Activated CD4-positive, alpha-beta T cell treated with anti-CD3 and anti-CD28 coated beads for 24 hours (primary cell): ENCODE measurements at regions not wholly inside any gene's neighbourhood (a gene's known extent, or its start where the extent isn't known, plus 50 kb on each side); places are given as distances from the start of the nearest gene placed in this dataset.
"Not testable (repeated sequence)": the region's sequence is repeated elsewhere in the genome, so short reads cannot be mapped to it uniquely, and the experiment has no call there.

Source experiments
- DNase-seq, 2 donors: peaks; one replicate each; pipeline ENCODE4 v3.0.0-alpha.2; 2020; ENCODE audit warnings: low read depth in 2 of 2

GRCh38 chrX:2640436-2641150, 50.5 kb upstream of the CD99 start:
- no peak for DNase-seq

- DNase-seq: no peak
Observed at GRCh38 chrX:2638279-2638678, 52.8 kb upstream of the CD99 start.

DNA sequence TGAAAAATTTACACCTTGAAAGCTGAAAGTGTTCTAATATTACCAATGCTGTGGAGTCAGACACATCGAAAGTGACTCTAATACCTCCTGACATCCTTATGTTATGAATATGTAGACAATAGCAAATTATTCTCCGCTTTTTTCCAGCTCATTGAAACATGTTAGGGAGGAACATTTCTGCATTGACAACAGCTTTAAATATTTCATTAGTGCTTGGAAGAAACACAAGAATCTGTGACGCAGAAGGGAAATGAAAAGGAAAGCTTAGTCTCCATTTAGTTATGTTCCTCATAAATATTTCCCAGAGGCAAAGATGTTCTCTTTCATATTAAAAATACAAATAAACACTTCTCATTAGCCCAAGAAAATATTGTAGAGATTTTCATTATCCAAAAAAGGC, 55.8 kb upstream of the CD99 start:
- DNase-seq: no peak

GRCh38 chrX:2632533-2633504, 58.3 kb upstream of the CD99 start:
- DNase-seq: no peak

GRCh38 chrX:2631743-2632532, 59.2 kb upstream of the CD99 start:
- DNase-seq: no peak

DNA sequence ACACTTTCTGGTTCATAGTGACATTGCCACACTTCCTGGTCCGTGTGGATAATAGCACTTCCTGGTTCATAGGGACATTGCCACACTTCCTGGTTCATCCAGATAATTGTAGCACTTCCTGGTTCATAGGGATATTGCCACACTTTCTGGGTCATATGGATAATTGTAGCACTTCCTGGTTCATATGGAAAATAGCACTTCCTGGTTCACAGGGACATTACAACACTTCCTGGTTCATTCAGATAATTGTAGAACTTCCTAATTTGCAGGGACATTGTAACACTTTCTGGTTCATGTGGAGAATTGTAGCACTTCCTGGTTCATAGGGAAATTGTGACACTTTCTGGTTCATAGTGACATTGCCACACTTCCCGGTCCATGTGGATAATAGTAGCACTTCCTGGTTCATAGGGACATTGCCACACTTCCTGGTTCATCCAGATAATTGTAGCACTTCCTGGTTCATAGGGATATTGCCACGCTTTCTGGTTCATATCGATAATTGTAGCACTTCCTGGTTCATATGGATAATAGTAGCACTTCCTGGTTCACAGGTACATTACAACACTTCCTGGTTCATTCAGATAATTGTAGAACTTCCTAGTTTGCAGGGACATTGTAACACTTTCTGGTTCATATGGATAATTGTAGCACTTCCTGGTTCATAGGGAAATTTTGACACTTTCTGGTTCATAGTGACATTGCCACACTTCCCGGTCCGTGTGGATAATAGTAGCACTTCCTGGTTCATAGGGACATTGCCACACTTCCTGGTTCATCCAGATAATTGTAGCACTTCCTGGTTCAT, 60.0 kb upstream of the CD99 start:
- DNase-seq: not testable (repeated sequence)

DNA sequence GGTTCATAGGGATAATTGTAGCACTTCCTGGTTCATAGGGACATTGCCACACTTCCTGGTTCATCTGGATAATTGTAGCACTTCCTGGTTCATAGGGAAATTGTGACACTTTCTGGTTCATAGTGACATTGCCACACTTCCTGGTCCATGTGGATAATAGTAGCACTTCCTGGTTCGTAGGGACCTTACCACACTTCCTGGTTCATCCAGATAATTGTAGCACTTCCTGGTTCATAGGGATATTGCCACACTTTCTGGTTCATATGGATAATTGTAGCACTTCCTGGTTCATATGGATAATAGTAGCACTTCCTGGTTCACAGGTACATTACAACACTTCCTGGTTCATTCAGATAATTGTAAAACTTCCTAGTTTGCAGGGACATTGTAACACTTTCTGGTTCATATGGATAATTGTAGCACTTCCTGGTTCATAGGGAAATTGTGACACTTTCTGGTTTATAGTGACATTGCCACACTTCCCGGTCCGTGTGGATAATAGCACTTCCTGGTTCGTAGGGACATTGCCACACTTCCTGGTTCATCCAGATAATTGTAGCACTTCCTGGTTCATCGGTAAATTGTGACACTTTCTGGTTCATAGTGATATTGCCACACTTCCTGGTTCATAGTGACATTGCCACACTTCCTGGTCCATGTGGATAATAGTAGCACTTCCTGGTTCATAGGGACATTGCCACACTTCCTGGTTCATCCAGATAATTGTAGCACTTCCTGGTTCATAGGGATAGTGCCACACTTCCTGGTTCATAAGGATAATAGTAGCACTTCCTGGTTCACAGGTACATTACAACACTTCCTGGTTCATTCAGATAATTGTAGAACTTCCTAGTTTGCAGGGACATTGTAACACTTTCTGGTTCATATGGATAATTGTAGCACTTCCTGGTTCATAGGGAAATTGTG, 60.8 kb upstream of the CD99 start:
- not testable (repeated sequence) for DNase-seq

DNA sequence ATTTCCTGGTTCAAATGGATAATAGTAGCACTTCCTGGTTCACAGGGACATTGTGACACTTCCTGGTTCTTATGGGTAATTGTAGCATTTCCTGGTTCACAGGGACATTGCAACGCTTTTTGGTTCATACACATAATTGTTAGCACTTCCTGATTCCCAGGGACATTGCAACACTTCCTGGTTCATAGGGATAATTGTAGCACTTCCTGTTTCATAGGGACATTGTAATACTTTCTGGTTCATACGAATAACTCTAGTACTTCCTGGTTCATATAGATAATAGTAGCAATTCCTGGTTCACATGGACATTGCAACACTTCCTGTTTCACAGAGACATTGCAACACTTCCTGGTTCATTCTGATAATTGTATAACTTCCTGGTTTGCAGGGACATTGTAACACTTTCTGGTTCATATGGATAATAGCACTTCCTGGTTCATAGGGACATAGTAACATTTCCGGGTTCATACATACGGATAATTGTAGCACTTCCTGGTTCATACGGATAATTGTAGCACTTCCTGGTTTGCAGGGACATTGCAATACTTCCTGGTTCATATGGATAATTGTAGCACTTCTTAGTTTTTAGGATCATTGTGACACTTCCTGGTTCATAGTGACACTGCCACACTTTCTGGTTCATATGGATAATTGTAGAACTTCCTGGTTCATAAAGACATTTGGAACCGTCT, 61.6 kb upstream of the CD99 start:
- DNase-seq: no peak

DNA sequence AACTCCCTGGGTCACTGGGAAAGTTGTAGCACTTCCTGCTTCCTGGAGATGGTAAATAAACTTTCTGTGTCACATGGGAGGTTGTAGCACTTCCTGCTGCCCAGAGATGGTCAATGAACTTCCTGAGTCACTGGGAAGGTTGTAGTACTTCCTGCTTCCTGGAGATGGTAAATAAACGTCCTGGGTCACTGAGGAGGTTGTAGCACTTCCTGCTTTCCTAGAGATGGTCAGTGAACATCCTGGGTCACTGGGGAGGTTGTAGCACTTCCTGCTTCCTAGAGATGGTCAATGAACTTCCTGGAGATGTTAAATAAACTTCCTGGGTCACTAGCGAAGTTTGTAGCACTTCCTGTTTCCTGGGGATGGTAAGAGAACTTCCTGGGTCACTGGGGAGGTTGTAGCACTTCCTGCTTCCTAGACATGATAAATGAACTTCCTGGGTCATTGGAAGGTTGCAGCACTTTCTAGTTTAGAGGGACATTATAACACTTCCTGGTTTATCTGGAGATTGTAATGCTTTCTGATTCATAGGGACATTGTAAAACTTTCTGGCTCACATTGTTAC, 62.3 kb upstream of the CD99 start:
- DNase-seq: no peak

DNA sequence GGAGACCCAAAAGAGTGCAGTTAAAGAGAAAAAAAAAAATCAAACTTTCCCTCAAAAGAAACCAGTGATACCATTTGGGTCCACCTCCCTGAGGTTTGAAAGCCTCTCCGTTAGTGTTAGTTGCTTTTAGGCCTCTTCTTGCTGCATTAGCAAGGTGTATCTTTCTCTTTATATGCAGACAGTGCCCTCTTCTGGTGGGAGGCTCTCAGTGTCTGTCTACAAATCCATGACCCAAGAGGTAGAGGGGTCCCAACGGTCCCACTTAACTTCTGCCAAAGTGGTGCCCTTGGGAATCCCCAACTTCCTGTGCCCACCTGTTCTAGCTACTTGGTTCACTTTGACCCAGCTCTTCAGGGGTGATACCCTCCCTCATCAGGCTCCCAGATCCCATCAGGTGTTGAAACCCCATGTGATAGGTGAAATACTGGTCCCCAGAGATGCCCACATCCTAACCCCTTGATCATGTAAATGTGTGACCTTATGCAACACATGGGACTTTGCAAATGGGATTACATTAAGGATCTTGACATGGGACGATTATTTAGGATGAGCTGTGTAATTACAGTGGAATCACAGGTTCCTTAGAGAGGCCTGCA, 63.7 kb upstream of the CD99 start:
- no peak for DNase-seq

GRCh38 chrX:2626750-2627149, 64.3 kb upstream of the CD99 start:
- DNase-seq: no peak

DNA sequence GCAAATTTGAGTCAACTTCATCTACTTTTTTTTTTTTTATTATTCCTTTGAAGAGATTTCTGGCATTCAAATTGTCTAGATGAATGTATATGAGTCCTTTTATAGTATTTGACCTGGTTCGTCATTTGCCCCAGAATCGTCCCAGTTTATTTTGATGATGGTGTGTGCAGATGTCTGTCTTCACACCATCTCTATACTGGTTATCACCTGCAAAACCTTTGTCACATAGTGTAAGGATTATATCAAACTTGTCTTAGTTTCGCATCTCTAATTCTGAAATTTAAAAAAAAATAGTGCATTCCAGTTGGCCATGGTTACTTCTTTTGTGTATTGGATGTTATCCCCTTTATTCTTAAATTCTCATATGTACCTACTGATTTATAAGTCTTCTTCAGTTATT, 70.5 kb upstream of the CD99 start:
- DNase-seq: no peak

GRCh38 chrX:2618516-2618915, 72.6 kb upstream of the CD99 start:
- no peak for DNase-seq

GRCh38 chrX:2614911-2615310, 76.2 kb upstream of the CD99 start:
- no peak for DNase-seq

GRCh38 chrX:2610246-2611170, 80.6 kb upstream of the CD99 start:
- no peak for DNase-seq

DNA sequence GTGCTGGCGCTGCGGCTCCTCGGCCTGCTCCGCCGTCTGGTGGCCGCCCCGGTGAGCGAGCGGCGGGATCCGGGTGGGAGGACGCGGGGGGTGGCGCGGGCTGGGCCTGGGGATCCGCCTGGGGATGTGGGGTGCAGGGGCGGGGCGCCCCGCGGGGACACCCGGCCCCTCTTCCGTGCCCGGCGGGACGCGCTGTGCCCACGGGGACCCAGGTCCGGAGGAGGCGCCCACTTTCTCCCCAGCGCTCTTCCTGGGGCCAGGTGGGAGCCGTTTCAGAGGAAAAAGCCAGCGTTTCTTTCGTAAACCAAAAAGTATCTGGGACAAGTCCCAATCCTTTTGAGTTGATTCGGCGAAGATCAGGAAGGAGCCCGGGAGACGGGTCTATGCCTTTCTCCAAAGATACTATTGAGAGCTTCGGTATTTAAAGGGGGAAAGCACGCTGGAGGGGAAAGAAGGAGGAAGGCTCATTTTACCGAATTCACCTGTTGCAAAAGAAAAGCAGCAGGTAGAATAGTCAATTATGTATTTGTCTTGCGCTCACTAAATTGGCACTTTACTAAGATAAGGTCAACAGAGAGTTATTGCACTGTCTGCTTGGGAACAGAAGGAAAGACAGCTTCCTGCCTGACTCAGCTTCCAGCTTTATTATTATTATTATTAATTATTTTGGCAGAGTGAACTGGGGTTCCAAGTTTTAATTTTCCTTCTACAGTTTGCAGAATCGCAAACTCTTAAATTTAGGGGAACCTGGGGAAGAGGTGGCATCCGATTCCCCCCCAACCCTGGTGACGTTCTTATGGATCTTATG, 81.5 kb upstream of the CD99 start:
- no peak for DNase-seq
